Ascending aorta (tissue), 2 donors: ENCODE measurements at regions not wholly inside any gene's neighbourhood (a gene's known extent, or its start where the extent isn't known, plus 50 kb on each side); places are given as distances from the start of the nearest gene placed in this dataset.

Experiments used
- DNase-seq, 2 donors: peaks; one replicate each; pipeline ENCODE4 v3.0.0-alpha.2; 2019; ENCODE audit warnings: low spot score in 2 of 2
- H3K27ac ChIP-seq, 2 donors: fragments of 200-600 bp; sonication (generic); one replicate each; pipeline ENCODE4 v1.5.1; 2016 to 2017; ENCODE audit warnings: mild to moderate bottlenecking in 1 of 2
- H3K27me3 ChIP-seq: fragments of 200-600 bp; sonication (generic); one replicate; pipeline ENCODE4 v1.5.1; 2017
- H3K36me3 ChIP-seq, 2 donors: fragments of 200-600 bp; sonication (generic); one replicate each; pipeline ENCODE4 v1.5.1; 2016
- H3K4me1 ChIP-seq, 2 donors: fragments of 200-600 bp; sonication (generic); one replicate each; pipeline ENCODE4 v1.5.1; 2016 to 2017; ENCODE audit warnings: mild to moderate bottlenecking in 1 of 2
- H3K4me3 ChIP-seq, 2 donors: fragments of 200-600 bp; sonication (generic); one replicate each; pipeline ENCODE4 v1.5.1; 2016 to 2017; ENCODE audit warnings: mild to moderate bottlenecking in 1 of 2
- H3K9me3 ChIP-seq, 2 donors: fragments of 200-600 bp; sonication (generic); one replicate each; pipeline ENCODE4 v1.5.1; 2016
- intact Hi-C: fragments of 100-400 bp; cut with DNase I; formaldehyde crosslinking; loops from one replicate; pipeline ENCODE4 v1.15.1; 2023
- TF ChIP-seq, protein P1 (sequence below), 3 experiments: fragments of 200-600 bp in 2 of 3; fragments of 450-650 bp in 1 of 3; sonication (generic) in 2 of 3; IDR thresholded peaks; one replicate each; pipeline ENCODE4 v1.5.1; 2016 to 2019; ENCODE audit warnings: antibody characterized with exemption in 3 of 3, mild to moderate bottlenecking in 1 of 3, moderate library complexity in 1 of 3

- H3K27ac ChIP-seq = peak overlapping the region in 1 of 2 donors; percentile 15
- H3K4me3 ChIP-seq = no peak overlapping the region
- no peaks in the 10 kb centered on the region for H3K27me3 ChIP-seq
- TF ChIP-seq, protein P1, sequence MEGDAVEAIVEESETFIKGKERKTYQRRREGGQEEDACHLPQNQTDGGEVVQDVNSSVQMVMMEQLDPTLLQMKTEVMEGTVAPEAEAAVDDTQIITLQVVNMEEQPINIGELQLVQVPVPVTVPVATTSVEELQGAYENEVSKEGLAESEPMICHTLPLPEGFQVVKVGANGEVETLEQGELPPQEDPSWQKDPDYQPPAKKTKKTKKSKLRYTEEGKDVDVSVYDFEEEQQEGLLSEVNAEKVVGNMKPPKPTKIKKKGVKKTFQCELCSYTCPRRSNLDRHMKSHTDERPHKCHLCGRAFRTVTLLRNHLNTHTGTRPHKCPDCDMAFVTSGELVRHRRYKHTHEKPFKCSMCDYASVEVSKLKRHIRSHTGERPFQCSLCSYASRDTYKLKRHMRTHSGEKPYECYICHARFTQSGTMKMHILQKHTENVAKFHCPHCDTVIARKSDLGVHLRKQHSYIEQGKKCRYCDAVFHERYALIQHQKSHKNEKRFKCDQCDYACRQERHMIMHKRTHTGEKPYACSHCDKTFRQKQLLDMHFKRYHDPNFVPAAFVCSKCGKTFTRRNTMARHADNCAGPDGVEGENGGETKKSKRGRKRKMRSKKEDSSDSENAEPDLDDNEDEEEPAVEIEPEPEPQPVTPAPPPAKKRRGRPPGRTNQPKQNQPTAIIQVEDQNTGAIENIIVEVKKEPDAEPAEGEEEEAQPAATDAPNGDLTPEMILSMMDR (IDR thresholded peaks at IDR 0.05) = no peak
- peaks cover 0 to 12% of the 10 kb centered on the region in 2 donors for H3K4me1 ChIP-seq
- no peak for DNase-seq
- no peaks in the 10 kb centered on the region for H3K9me3 ChIP-seq
- intact Hi-C loops = no loop called here
- no peaks in the 10 kb centered on the region for H3K36me3 ChIP-seq
Measured at GRCh38 chr4:53763813-53764597, 172.7 kb upstream of the LNX1 start.

DNA sequence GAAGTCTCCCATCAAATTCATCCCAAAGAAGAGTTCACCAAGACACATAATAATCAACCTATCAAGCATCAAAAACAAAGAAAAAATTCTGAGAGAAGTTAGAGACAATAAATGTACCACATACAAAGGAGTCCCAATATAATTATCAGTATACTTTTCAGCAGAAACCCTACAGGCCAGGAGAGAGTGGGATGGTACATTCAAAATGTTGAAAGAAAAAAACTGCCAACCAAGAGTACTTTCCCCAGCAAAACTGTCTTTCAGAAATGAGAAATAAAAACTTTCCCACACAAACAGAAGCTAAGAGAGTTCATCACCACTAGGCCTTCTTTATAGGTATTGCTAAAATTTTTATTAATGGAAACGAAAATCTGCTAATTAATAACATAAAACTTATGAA, 164.4 kb upstream of the LNX1 start:
- Histone ChIP-seq H3K36me3 (no peaks in the 10 kb centered on the region), H3K9me3 (peaks cover 0 to 16% of the 10 kb centered on the region in 2 donors), H3K4me3 (no peak overlapping the region), H3K27ac (no peak overlapping the region), H3K4me1 (no peaks in the 10 kb centered on the region), H3K27me3 (no peaks in the 10 kb centered on the region)
- intact Hi-C loops = no loop called here
- DNase-seq = no peak
- TF ChIP-seq, protein P1 (IDR thresholded peaks at IDR 0.05) = no peak

DNA sequence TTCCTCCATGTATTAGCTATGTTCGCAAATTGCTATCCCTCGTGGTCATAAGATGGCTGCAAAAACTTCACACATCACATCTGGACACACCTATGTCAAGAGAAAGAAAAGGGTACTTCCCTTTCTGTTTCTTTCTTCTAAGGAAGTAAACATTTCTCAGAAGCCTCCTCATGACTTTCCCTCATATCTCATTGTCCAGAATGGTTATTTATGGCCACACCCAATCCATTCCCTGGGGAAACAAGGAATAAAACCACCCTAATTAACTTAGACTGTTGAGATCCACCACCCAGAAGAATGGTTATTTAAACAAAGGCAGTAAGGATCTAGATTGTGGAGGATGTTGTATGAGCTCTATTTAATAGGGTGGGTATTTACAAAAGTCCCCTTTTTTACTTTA, 160.8 kb upstream of the LNX1 start:
- H3K27me3 ChIP-seq = no peaks in the 10 kb centered on the region
- TF ChIP-seq, protein P1 (IDR thresholded peaks at IDR 0.05) = no peak
- intact Hi-C loops = no loop called here
- no peaks in the 10 kb centered on the region for H3K4me1 ChIP-seq
- H3K27ac ChIP-seq = no peak overlapping the region
- peaks cover 0 to 16% of the 10 kb centered on the region in 2 donors for H3K9me3 ChIP-seq
- H3K36me3 ChIP-seq = no peaks in the 10 kb centered on the region
- H3K4me3 ChIP-seq = no peak overlapping the region
- DNase-seq = no peak

DNA sequence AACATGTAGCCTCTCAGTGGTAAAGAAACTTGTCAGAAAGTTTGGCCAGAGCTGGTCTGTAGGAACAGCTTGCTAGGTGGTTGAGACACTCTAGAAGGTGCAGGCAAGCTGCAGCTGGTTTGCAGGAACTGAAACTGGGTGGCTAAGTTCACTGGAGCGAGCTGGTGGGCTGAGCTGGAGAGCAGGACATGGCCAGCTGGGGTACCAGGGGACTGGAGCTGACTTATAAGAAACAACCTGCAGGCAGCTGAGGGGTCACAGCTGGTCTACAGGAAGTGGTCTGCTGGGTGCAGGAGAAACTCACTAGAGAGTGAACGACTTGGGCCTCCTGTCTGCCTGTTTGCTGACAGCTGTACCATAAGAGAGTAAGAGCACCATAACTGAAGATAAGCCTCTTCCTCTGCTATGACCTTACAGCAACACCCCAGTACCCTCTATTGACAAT, 157.1 kb upstream of the LNX1 start:
- no peaks in the 10 kb centered on the region for H3K9me3 ChIP-seq
- H3K36me3 ChIP-seq = no peaks in the 10 kb centered on the region
- no peaks in the 10 kb centered on the region for H3K27me3 ChIP-seq
- no peaks in the 10 kb centered on the region for H3K4me1 ChIP-seq
- H3K27ac ChIP-seq = no peak overlapping the region
- no peak for DNase-seq
- H3K4me3 ChIP-seq = no peak overlapping the region
- TF ChIP-seq, protein P1 (IDR thresholded peaks at IDR 0.05) = no peak
- intact Hi-C loops = no loop called here

- Histone ChIP-seq H3K27me3 (no peaks in the 10 kb centered on the region), H3K4me1 (no peaks in the 10 kb centered on the region), H3K4me3 (no peak overlapping the region), H3K36me3 (no peaks in the 10 kb centered on the region), H3K27ac (no peak overlapping the region), H3K9me3 (no peaks in the 10 kb centered on the region)
- TF ChIP-seq, protein P1 (IDR thresholded peaks at IDR 0.05) = no peak
- DNase-seq = no peak
- intact Hi-C loops = no loop called here
Measured at GRCh38 chr4:53747401-53747800, 156.1 kb upstream of the LNX1 start.
